ENCODE measurements at regions not wholly inside any gene's neighbourhood (a gene's known extent, or its start where the extent isn't known, plus 50 kb on each side); places are given as distances from the start of the nearest gene placed in this dataset.
"Not testable (repeated sequence)": the region's sequence is repeated elsewhere in the genome, so short reads cannot be mapped to it uniquely, and the experiment has no call there.

DNA sequence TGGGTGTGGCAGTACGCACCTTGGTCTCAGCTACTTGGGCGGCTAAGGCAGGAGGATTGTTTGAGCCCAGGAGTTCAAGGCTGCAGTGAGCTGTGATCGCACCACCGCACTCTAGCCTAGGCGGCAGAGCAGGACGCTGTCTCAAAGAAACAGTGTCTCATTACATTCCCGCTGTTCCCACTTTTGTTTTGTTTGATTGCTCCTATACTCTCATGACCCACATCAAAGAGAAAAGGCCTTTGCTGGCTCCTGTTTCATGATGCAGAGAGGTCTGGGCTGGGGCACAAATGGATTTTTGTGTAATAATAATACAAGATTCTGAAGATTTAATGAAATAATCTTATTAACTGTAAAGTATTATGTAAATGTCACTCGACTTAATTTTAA lies 85.7 kb downstream of the LACC1 start:
- H3K36me3 ChIP-seq (ENCODE audit: insufficient read depth, low read length): no peaks in the 10 kb centered on the region
- no peaks in the 10 kb centered on the region for H4K20me1 ChIP-seq (ENCODE audit: insufficient read depth, low read depth, low read length)
- no peak overlapping the region for H3K9ac ChIP-seq (ENCODE audit: low read length)
- no peak overlapping the region for H2AFZ ChIP-seq (ENCODE audit: low read length)
- H3K27ac ChIP-seq (ENCODE audit: low read length): no peak overlapping the region
- H3K27me3 ChIP-seq (ENCODE audit: low read length): no peaks in the 10 kb centered on the region
- no peak for DNase-seq
- H3K9me3 ChIP-seq (ENCODE audit: low read length): no peaks in the 10 kb centered on the region
- H3K4me2 ChIP-seq (ENCODE audit: low read depth, low read length, poor library complexity, severe bottlenecking): no peak overlapping the region
- no peak overlapping the region for H3K4me3 ChIP-seq (ENCODE audit: low read length)
- H3K79me2 ChIP-seq (ENCODE audit: low read length): no peaks in the 10 kb centered on the region
- no peaks in the 10 kb centered on the region for H3K4me1 ChIP-seq (ENCODE audit: low read length)
- no peaks in the 10 kb centered on the region for H3K9me2 ChIP-seq (replicated peaks; ENCODE audit: insufficient read depth, low read length)

DNA sequence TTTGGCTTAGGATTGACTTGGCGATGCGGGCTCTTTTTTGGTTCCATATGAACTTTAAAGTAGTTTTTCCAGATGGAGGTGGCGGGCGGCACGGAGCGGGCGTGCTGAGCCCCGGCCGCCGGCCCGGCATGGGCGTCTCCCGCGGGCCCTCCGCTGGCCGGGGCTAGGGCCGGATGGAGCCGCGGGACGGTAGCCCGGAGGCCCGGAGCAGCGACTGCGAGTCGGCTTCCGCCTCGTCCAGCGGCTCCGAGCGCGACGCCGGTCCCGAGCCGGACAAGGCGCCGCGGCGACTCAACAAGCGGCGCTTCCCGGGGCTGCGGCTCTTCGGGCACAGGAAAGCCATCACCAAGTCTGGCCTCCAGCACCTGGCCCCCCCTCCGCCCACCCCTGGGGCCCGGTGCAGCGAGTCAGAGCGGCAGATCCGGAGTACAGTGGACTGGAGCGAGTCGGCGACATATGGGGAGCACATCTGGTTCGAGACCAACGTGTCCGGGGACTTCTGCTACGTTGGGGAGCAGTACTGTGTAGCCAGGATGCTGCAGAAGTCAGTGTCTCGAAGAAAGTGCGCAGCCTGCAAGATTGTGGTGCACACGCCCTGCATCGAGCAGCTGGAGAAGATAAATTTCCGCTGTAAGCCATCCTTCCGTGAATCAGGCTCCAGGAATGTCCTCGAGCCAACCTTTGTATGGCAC lies 88.7 kb downstream of the LACC1 start:
- not testable (repeated sequence) for H3K27ac ChIP-seq (ENCODE audit: low read length); H3K9ac ChIP-seq (ENCODE audit: low read length); H3K36me3 ChIP-seq (ENCODE audit: insufficient read depth, low read length); H2AFZ ChIP-seq (ENCODE audit: low read length); H3K9me3 ChIP-seq (ENCODE audit: low read length); H3K9me2 ChIP-seq (replicated peaks; ENCODE audit: insufficient read depth, low read length); H3K79me2 ChIP-seq (ENCODE audit: low read length); H4K20me1 ChIP-seq (ENCODE audit: insufficient read depth, low read depth, low read length); H3K4me2 ChIP-seq (ENCODE audit: low read depth, low read length, poor library complexity, severe bottlenecking); H3K4me3 ChIP-seq (ENCODE audit: low read length); H3K4me1 ChIP-seq (ENCODE audit: low read length); DNase-seq; H3K27me3 ChIP-seq (ENCODE audit: low read length)

- H3K9me3 ChIP-seq (ENCODE audit: low read length); H3K4me3 ChIP-seq (ENCODE audit: low read length); H3K36me3 ChIP-seq (ENCODE audit: insufficient read depth, low read length): not testable (repeated sequence)
Observed at GRCh38 chr13:43968943-43969690, 89.4 kb downstream of the LACC1 start.

DNA sequence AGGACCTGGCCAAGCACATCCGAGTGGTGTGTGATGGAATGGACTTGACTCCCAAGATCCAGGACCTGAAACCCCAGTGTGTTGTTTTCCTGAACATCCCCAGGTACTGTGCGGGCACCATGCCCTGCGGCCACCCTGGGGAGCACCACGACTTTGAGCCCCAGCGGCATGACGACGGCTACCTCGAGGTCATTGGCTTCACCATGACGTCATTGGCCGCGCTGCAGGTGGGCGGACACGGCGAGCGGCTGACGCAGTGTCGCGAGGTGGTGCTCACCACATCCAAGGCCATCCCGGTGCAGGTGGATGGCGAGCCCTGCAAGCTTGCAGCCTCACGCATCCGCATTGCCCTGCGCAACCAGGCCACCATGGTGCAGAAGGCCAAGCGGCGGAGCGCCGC lies 90.2 kb downstream of the LACC1 start:
- not testable (repeated sequence) for DNase-seq; H3K27ac ChIP-seq (ENCODE audit: low read length); H3K4me1 ChIP-seq (ENCODE audit: low read length); H3K36me3 ChIP-seq (ENCODE audit: insufficient read depth, low read length); H3K4me3 ChIP-seq (ENCODE audit: low read length); H3K9ac ChIP-seq (ENCODE audit: low read length); H3K27me3 ChIP-seq (ENCODE audit: low read length); H3K9me2 ChIP-seq (replicated peaks; ENCODE audit: insufficient read depth, low read length); H3K9me3 ChIP-seq (ENCODE audit: low read length); H2AFZ ChIP-seq (ENCODE audit: low read length); H3K79me2 ChIP-seq (ENCODE audit: low read length); H4K20me1 ChIP-seq (ENCODE audit: insufficient read depth, low read depth, low read length); H3K4me2 ChIP-seq (ENCODE audit: low read depth, low read length, poor library complexity, severe bottlenecking)

More at GRCh38 chr13:43968943-43969690, 89.4 kb downstream of the LACC1 start:
- not testable (repeated sequence) for H3K27ac ChIP-seq (ENCODE audit: low read length); H3K79me2 ChIP-seq (ENCODE audit: low read length); H4K20me1 ChIP-seq (ENCODE audit: insufficient read depth, low read depth, low read length); H3K4me2 ChIP-seq (ENCODE audit: low read depth, low read length, poor library complexity, severe bottlenecking); DNase-seq; H3K4me1 ChIP-seq (ENCODE audit: low read length); H3K27me3 ChIP-seq (ENCODE audit: low read length); H3K9ac ChIP-seq (ENCODE audit: low read length); H2AFZ ChIP-seq (ENCODE audit: low read length); H3K9me2 ChIP-seq (replicated peaks; ENCODE audit: insufficient read depth, low read length)

DNA sequence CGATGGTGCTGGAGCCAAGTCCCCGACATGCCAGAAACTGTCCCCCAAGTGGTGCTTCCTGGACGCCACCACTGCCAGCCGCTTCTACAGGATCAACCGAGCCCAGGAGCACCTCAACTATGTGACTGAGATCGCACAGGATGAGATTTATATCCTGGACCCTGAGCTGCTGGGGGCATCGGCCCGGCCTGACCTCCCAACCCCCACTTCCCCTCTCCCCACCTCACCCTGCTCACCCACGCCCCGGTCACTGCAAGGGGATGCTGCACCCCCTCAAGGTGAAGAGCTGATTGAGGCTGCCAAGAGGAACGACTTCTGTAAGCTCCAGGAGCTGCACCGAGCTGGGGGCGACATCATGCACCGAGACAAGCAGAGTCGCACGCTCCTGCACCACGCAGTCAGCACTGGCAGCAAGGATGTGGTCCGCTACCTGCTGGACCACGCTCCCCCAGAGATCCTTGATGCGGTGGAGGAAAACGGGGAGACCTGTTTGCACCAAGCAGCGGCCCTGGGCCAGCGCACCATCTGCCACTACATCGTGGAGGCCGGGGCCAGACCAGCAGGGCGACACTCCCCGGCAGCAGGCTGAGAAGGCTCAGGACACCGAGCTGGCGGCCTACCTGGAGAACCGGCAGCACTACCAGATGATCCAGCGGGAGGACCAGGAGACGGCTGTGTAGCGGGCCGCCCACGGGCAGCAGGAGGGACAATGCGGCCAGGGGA lies 91.0 kb downstream of the LACC1 start:
- DNase-seq; H3K4me2 ChIP-seq (ENCODE audit: low read depth, low read length, poor library complexity, severe bottlenecking); H3K27me3 ChIP-seq (ENCODE audit: low read length); H3K79me2 ChIP-seq (ENCODE audit: low read length); H2AFZ ChIP-seq (ENCODE audit: low read length); H3K27ac ChIP-seq (ENCODE audit: low read length); H3K4me3 ChIP-seq (ENCODE audit: low read length); H3K9ac ChIP-seq (ENCODE audit: low read length); H3K9me3 ChIP-seq (ENCODE audit: low read length); H4K20me1 ChIP-seq (ENCODE audit: insufficient read depth, low read depth, low read length); H3K4me1 ChIP-seq (ENCODE audit: low read length); H3K9me2 ChIP-seq (replicated peaks; ENCODE audit: insufficient read depth, low read length); H3K36me3 ChIP-seq (ENCODE audit: insufficient read depth, low read length): not testable (repeated sequence)

GRCh38 chr13:43971324-43971723 lies 91.6 kb downstream of the LACC1 start:
- H2AFZ ChIP-seq (ENCODE audit: low read length); H3K4me1 ChIP-seq (ENCODE audit: low read length); H3K9me3 ChIP-seq (ENCODE audit: low read length); H3K27ac ChIP-seq (ENCODE audit: low read length); H3K36me3 ChIP-seq (ENCODE audit: insufficient read depth, low read length); H3K9ac ChIP-seq (ENCODE audit: low read length); H3K9me2 ChIP-seq (replicated peaks; ENCODE audit: insufficient read depth, low read length); H3K79me2 ChIP-seq (ENCODE audit: low read length); H3K4me2 ChIP-seq (ENCODE audit: low read depth, low read length, poor library complexity, severe bottlenecking); DNase-seq; H4K20me1 ChIP-seq (ENCODE audit: insufficient read depth, low read depth, low read length); H3K4me3 ChIP-seq (ENCODE audit: low read length); H3K27me3 ChIP-seq (ENCODE audit: low read length): not testable (repeated sequence)

DNA sequence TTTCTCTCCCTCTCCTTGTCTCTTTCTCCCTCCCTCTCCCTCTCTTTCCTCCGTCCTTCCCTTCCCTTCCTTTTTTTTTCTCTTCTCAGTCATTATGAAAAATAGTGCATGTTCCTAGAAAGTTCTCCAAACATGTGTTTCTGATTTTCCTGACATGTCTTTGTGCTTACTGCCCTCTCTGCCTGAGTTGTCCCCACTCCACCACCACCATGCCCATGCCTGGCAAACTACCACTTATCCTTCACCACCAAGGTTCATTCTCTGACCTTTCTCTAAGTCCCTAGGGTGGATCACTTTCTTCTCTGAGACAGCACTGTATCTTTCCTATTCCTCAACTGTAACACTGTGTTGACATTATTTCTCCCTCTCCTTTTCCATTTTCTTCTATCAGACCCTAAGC lies 98.2 kb downstream of the LACC1 start:
- Histone ChIP-seq H3K9ac (ENCODE audit: low read length) (no peak overlapping the region), H2AFZ (ENCODE audit: low read length) (no peak overlapping the region), H3K27me3 (ENCODE audit: low read length) (no peaks in the 10 kb centered on the region), H3K9me3 (ENCODE audit: low read length) (no peaks in the 10 kb centered on the region), H3K4me1 (ENCODE audit: low read length) (no peaks in the 10 kb centered on the region), H3K27ac (ENCODE audit: low read length) (no peak overlapping the region), H3K4me3 (ENCODE audit: low read length) (no peak overlapping the region), H3K79me2 (ENCODE audit: low read length) (no peaks in the 10 kb centered on the region), H3K4me2 (ENCODE audit: low read depth, low read length, poor library complexity, severe bottlenecking) (no peak overlapping the region), H4K20me1 (ENCODE audit: insufficient read depth, low read depth, low read length) (no peaks in the 10 kb centered on the region), H3K9me2 (replicated peaks; ENCODE audit: insufficient read depth, low read length) (no peaks in the 10 kb centered on the region), H3K36me3 (ENCODE audit: insufficient read depth, low read length) (no peaks in the 10 kb centered on the region)
- DNase-seq: no peak

DNA sequence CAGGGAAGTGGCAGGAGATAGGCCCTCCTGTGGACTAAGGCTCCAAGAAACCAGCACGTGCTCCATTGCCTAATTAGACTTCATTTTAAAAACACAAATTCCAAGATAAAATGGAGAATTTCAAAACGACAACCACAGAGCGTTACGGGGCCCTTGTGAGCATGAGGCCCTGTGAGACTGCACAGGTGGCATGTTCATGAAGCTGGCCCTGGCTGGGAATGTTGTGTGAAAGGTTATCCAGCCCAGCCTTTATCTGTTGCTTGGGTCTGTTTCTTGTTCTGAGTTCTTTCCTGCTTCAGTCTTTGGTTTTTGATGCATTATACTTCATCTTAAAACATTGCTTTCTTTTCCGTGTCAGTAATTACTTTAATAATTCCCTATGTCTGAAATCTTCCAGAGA lies 99.0 kb downstream of the LACC1 start:
- no peaks in the 10 kb centered on the region for H3K79me2 ChIP-seq (ENCODE audit: low read length)
- no peak overlapping the region for H3K4me3 ChIP-seq (ENCODE audit: low read length)
- DNase-seq: no peak
- no peak overlapping the region for H3K9ac ChIP-seq (ENCODE audit: low read length)
- no peak overlapping the region for H2AFZ ChIP-seq (ENCODE audit: low read length)
- H3K27ac ChIP-seq (ENCODE audit: low read length): no peak overlapping the region
- no peaks in the 10 kb centered on the region for H3K9me3 ChIP-seq (ENCODE audit: low read length)
- no peaks in the 10 kb centered on the region for H3K4me1 ChIP-seq (ENCODE audit: low read length)
- no peaks in the 10 kb centered on the region for H4K20me1 ChIP-seq (ENCODE audit: insufficient read depth, low read depth, low read length)
- H3K4me2 ChIP-seq (ENCODE audit: low read depth, low read length, poor library complexity, severe bottlenecking): no peak overlapping the region
- H3K9me2 ChIP-seq (replicated peaks; ENCODE audit: insufficient read depth, low read length): no peaks in the 10 kb centered on the region
- H3K27me3 ChIP-seq (ENCODE audit: low read length): no peaks in the 10 kb centered on the region
- no peaks in the 10 kb centered on the region for H3K36me3 ChIP-seq (ENCODE audit: insufficient read depth, low read length)

Measured in Karpas-422 (cell line).